ENCODE measurements at regions not wholly inside any gene's neighbourhood (a gene's known extent, or its start where the extent isn't known, plus 50 kb on each side); places are given as distances from the start of the nearest gene placed in this dataset.
"Not testable (repeated sequence)": the region's sequence is repeated elsewhere in the genome, so short reads cannot be mapped to it uniquely, and the experiment has no call there.

DNA sequence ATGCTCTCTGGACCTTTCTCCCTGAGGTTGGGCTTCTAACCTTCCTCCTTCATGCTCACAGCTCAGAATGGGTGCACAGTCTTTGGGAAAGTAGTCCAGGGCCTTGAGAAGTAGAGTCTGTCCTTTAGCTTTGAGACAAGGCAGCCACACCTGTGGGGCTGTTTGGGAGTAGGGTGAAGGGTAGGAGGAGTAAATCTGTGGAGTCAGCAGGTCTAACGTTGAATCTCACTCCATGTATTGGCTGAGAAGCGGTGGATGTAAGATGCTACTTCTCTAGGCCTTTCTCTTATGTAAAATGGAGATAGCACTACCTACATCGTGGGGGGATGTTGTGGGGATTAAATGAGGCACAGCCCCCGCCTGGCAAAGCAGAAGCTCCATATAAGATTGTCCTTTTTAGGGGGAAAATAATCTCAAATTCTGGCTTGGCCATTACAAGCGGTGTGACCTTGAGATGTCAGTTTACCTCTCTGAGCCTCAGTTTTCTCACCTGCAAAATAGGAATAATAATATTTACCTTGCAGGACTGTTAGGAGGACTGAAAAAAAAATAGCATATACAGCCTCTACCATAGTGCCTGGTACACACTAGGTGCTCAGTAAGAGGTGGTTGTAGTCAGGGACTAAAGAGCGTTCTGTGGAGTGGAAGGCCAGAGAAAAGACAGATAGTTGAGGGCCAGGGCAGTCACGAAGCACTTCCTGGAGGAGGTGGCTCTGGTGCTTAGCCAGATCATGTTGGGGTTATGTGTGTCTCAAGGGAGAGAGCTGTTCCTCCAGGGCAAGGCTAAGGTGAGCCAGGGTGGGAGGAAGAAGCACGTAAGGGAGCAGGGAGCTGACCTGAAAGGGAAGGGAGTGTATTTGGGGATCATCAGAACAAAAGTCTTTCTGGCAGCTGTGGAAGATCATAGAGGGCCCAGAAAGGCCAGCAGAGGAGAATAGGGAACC lies 82.8 kb upstream of the MRPS22 start:
- DNase-seq: no peak
- ATAC-seq (ENCODE audit: poor library complexity): no peak
- intact Hi-C loops (cut with DNase I): no loop called here

DNA sequence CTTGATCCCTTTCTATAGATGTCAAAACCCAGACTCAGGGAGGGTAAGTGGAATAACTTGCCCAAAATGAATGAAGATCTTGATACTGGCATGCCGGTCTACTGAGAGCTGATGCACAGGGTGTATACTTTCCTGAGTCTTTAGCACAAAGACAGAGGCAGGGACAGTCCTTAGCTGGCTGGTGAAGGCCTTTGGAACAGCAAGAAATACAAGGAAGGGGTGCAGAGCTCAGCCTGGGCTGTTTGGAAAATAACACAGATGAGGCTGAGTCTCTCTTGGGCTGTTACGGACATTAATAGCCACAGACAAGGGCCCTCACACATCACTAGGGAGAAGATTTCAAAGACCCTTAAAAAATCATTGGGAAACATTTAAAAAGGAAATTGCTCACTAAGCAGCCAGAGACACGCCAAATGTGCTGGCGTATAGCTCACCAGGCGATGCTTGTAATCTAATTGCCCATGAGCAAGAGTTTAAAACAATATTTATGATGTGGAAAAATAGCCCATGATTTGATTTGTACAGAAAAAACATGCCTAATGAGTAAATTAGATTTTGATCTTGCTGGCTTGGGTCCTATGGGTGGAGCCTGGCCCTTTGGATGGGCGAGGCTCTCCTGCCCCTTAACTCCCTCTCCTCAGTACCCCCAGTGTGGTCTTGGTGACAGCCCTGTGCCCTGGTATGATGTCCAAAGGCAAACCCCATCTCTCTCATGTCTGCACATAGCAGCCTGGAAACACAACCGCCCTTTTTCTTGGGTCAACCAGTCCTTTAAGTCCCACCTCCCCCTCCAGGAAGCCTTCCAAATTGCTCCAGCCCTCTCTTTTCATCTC lies 81.8 kb upstream of the MRPS22 start:
- ATAC-seq (ENCODE audit: poor library complexity) (no peak), DNase-seq (no peak)
- intact Hi-C loops (cut with DNase I): no loop called here

- DNase-seq (no peak), ATAC-seq (ENCODE audit: poor library complexity) (no peak)
- intact Hi-C loops (cut with DNase I): no loop called here
These were observed 80.0 kb upstream of the MRPS22 start for GRCh38 chr3:139263798-139264197.

- intact Hi-C loops (cut with DNase I): no loop called here
- DNase-seq: no peak
- no peak for ATAC-seq (ENCODE audit: poor library complexity)
These were observed 79.4 kb upstream of the MRPS22 start for GRCh38 chr3:139264375-139264774.

DNA sequence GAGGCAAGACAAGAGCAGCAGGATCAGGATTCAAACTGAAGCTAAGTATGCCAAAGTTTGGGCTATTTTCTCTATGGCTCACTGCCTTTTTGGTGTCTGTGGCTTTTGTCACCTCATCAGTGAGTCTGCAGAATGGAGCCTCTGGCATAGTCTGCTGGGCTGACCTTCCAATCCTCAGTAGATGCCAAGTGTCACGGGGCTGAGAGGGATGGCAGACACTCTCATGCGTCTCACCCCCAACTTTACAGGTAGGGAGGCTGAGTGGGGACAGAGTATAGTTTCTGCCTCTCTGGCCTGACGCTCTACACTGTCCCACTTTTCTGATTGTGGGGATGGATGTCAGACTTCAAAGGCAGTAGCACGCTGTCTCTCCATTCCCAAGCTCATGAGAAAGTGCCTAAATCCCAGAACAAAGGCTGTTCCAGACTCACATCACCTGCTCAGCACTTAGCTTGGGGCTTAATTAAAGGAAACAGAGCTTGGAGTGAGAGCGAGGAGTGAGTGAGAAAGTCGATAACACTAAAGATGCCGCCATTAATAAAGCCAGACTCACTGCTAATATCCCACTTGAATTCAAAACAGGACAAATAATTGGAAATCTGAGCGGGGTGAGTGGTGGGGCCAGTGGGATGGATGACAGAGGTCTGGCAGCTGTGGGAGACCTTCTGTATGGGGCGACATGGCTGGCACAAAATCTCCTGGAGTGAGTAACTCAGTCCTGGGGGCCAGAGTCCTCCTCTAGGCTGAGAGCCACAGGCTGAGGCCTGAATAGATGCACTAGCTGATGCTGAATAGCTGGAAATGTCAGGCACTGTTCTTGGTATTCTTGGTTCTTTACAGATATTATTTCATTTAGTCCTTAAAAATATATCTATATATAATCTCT lies 78.4 kb upstream of the MRPS22 start:
- DNase-seq (no peak), ATAC-seq (ENCODE audit: poor library complexity) (peak; percentile 57)
- intact Hi-C loops (cut with DNase I): no loop called here

DNA sequence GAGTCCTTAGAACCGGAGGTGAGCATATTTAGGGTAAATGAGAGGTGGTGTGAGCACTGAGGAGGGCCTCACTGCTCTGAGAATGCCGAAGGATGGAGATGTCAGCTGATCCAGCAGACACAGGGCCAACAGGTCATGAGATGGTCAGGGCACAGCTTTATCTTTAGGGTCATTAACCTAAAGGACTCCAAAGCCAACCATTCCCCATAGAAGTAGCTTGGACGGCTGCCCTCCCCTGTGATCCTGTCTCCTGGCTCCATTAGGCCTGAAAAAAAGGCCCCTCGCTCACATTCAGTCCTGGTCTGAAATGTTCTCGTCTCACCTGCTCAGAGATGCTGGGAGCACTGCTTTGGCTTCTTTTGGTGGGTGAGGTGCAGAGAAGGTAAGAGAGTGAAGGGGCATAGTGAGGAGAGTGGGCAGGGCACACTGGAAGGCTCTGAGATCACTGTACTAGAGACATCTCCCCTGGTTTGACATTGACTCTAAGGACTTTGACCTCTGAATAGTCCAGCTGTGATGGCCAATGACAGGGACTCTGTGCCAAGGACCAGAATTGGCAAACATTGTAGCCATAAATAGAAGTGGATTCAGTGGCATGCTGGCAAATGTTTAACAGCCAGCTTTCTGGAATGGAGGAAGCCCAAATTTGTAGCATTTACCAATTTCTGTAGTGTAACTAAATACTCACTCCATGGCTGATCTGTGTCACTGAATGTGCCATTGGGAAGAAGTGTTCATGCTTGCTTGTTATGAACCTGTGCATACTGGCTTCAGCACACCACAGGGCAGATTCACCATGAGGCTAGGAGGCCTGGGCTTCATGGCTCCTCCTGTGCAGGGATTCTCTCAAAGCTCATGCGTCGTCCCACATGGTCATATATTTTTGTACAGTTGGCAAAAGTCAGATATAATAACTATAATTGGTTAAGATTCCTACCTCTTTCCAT lies 76.2 kb upstream of the MRPS22 start:
- DNase-seq (no peak), ATAC-seq (ENCODE audit: poor library complexity) (peak; percentile 86)
- intact Hi-C loops (cut with DNase I): no loop called here

DNA sequence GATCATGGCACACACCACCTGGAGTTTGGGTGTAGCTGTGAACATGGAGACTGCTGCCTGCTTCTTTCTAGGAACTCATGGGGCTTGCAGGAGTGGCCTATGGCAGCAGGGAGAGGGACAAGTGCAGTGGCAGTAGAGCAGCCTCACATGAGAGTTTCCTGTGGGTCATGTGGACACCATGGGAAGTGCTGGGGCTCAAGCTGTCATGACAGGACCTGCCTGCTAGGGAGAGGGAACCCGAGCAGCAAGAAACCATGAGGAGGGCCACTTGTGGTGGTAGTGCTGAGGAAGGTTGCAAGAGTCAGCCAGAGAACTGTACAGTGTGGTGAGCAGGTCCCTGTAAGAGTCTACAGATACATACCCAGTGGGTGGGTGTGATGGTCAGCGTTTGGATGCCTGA lies 73.8 kb upstream of the MRPS22 start:
- intact Hi-C loops (cut with DNase I): no loop called here
- ATAC-seq (ENCODE audit: poor library complexity): no peak
- DNase-seq: no peak

DNA sequence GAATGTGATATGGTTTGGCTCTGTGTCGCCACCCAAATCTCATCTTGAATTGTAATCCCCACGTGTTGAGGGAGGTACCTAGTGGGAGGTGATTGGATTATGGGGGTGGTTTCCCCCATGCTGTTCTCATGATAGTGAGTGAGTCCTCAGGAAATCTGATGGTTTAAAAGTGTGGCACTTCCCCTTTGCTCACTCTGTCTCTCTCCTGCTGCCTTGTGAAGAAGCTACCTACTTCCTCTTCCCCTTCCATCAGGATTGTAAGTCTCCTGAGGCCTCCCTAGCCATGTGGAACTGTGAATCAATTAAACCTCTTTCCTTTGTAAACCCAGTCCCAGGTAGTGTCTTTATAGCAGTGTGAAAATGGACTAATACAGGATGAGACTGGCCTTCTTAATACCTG lies 73.2 kb upstream of the MRPS22 start:
- intact Hi-C loops (cut with DNase I); ATAC-seq (ENCODE audit: poor library complexity); DNase-seq: not testable (repeated sequence)

DNA sequence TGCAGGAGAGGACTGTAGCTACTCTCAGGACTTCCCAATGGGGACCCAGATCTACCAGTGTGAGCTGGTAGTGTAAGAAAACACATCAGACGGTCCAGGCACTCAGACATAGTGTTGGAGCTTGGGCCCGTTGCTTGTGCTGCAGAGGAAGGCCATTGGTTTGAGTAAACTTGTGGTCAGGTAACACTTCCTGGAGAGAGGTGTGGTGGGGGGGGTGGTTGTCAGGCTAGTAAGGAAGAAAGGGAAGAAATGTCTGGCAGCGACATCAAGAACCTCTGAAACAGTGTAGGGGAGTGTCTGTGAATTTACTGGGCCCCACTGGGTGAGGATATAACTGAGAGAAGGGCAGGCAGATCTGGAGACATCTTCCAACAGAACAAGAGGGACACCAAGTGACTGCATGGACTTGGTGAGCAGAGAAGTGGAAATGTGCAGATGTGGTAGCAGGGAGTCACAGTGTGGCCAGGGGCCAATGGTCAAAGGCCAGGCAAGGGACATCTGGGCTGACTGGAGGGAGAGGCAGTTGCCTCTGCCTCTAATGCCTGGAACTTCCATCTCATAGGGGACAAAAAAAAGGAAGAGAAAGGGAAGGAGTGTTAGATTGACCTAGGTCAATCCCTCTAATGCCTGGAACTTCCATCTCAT lies 63.7 kb upstream of the MRPS22 start:
- DNase-seq (no peak), ATAC-seq (ENCODE audit: poor library complexity) (peak; percentile 15)
- intact Hi-C loops (cut with DNase I): no loop called here

- intact Hi-C loops (cut with DNase I): no loop called here
- no peak for DNase-seq
- no peak for ATAC-seq (ENCODE audit: poor library complexity)
These were observed 62.7 kb upstream of the MRPS22 start for GRCh38 chr3:139281096-139281495.

- DNase-seq (peak; percentile 38), ATAC-seq (ENCODE audit: poor library complexity) (peak; percentile 47)
- intact Hi-C loops (cut with DNase I): no loop called here
These were observed 62.2 kb upstream of the MRPS22 start for GRCh38 chr3:139281522-139282196.

GRCh38 chr3:139283301-139283700 lies 60.5 kb upstream of the MRPS22 start:
- DNase-seq (no peak), ATAC-seq (ENCODE audit: poor library complexity) (no peak)
- intact Hi-C loops (cut with DNase I): no loop called here

- DNase-seq (no peak), ATAC-seq (ENCODE audit: poor library complexity) (no peak)
- intact Hi-C loops (cut with DNase I): no loop called here
These were observed 59.6 kb upstream of the MRPS22 start for GRCh38 chr3:139284221-139284620.

- ATAC-seq (ENCODE audit: poor library complexity): no peak
- intact Hi-C loops (cut with DNase I): no loop called here
- DNase-seq: no peak
These were observed 58.1 kb upstream of the MRPS22 start for GRCh38 chr3:139285691-139286090.

GRCh38 chr3:139286241-139286640 lies 57.6 kb upstream of the MRPS22 start:
- intact Hi-C loops (cut with DNase I): no loop called here
- no peak for ATAC-seq (ENCODE audit: poor library complexity)
- no peak for DNase-seq

DNA sequence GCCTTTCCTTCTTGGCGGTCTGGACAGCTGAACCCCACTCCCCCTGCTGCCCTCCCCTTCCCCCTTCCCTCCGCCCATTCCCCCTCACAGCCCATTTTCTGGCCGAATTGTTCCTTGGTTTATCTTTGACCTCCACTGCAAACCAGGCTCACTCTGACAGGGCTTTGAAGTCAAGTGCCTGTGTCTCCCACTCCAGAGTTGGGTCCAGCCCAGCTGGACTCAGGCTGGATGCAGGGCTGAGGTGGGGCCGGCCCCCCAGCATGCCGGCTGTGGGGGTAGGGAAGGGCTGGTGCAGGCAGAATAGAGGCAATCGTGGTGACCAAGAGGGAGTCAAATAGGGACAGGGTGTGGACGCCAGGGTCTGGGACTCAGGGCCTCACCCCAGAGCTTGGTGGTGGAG lies 57.0 kb upstream of the MRPS22 start:
- intact Hi-C loops (cut with DNase I): no loop called here
- peak; percentile 79 for ATAC-seq (ENCODE audit: poor library complexity)

GRCh38 chr3:139287557-139287956 lies 56.3 kb upstream of the MRPS22 start:
- DNase-seq (no peak), ATAC-seq (ENCODE audit: poor library complexity) (no peak)
- intact Hi-C loops (cut with DNase I): no loop called here

More for the DNA sequence above, 57.0 kb upstream of the MRPS22 start:
- peak; percentile 68 for DNase-seq

All from Right ventricle myocardium superior (tissue), 1 donor.